Mesenchymal stem cell (in vitro differentiated cells and primary cell): ENCODE measurements at regions not wholly inside any gene's neighbourhood (a gene's known extent, or its start where the extent isn't known, plus 50 kb on each side); places are given as distances from the start of the nearest gene placed in this dataset.

Experiments
- DNase-seq: peaks from one replicate; pipeline ENCODE4 v3.0.0-alpha.2; 2013
- H2AFZ ChIP-seq: one replicate; pipeline ENCODE4 v1.6.1; 2013; ENCODE audit warnings: low read depth, mild to moderate bottlenecking, control low read depth, inconsistent platforms, low read length, moderate library complexity
- H2AK5ac ChIP-seq: 2 replicates; pipeline ENCODE4 v1.6.1; 2013; ENCODE audit warnings: low read length, moderate library complexity, mild to moderate bottlenecking, inconsistent platforms; ENCODE audit not compliant: severe bottlenecking
- H2BK120ac ChIP-seq: one replicate; pipeline ENCODE4 v1.6.1; 2013; ENCODE audit warnings: low read depth, mild to moderate bottlenecking, inconsistent platforms, low read length, moderate library complexity
- H2BK12ac ChIP-seq, 2 experiments: one replicate each; pipeline ENCODE4 v1.6.1; 2013; ENCODE audit warnings: inconsistent platforms in 2 of 2, low read length in 2 of 2, mild to moderate bottlenecking in 2 of 2, moderate library complexity in 2 of 2, control low read depth in 1 of 2
- H2BK15ac ChIP-seq: one replicate; pipeline ENCODE4 v1.6.1; 2013; ENCODE audit warnings: mild to moderate bottlenecking, low read depth, inconsistent platforms; ENCODE audit not compliant: poor library complexity, severe bottlenecking
- H2BK5ac ChIP-seq: 2 replicates; pipeline ENCODE4 v1.6.1; 2013; ENCODE audit warnings: low read depth, mild to moderate bottlenecking, low read length, control low read depth, inconsistent platforms; ENCODE audit not compliant: poor library complexity, severe bottlenecking
- H3K14ac ChIP-seq, 2 experiments: one replicate each; pipeline ENCODE4 v1.6.1; 2013; ENCODE audit warnings: inconsistent platforms in 2 of 2, low read length in 2 of 2, control low read depth in 1 of 2, mild to moderate bottlenecking in 1 of 2, moderate library complexity in 1 of 2
- H3K18ac ChIP-seq, 2 experiments: one replicate each; pipeline ENCODE4 v1.6.1; 2013; ENCODE audit warnings: inconsistent platforms in 2 of 2, low read length in 2 of 2, control low read depth in 1 of 2, low read depth in 1 of 2, mild to moderate bottlenecking in 1 of 2
- H3K23ac ChIP-seq, 2 experiments: one replicate each; pipeline ENCODE4 v1.6.1; 2013; ENCODE audit warnings: inconsistent platforms in 2 of 2, low read length in 2 of 2, mild to moderate bottlenecking in 2 of 2, moderate library complexity in 2 of 2, control low read depth in 1 of 2
- H3K27ac ChIP-seq: 2 replicates; pipeline ENCODE4 v1.5.1; 2013; ENCODE audit warnings: mild to moderate bottlenecking, moderate library complexity, low read length, control low read depth, inconsistent platforms; ENCODE audit not compliant: poor library complexity, severe bottlenecking
- H3K27me3 ChIP-seq, 2 experiments: 2 replicates each; pipeline versions ENCODE4 v1.6.1 to v1.7.0; 2013; ENCODE audit warnings: low read length in 2 of 2, mild to moderate bottlenecking in 2 of 2, moderate library complexity in 2 of 2, control low read depth in 1 of 2, inconsistent platforms in 1 of 2; ENCODE audit not compliant: control insufficient read depth in 1 of 2, insufficient read depth in 1 of 2
- H3K36me3 ChIP-seq, 2 experiments: 2 replicates each; pipeline versions ENCODE4 v1.6.1 to v1.7.0; 2013; ENCODE audit warnings: low read length in 2 of 2, control low read depth in 1 of 2, inconsistent platforms in 1 of 2, low read depth in 1 of 2, mild to moderate bottlenecking in 1 of 2; ENCODE audit not compliant: insufficient read depth in 2 of 2, control insufficient read depth in 1 of 2
- H3K4ac ChIP-seq, 2 experiments: one replicate each; pipeline ENCODE4 v1.6.1; 2013; ENCODE audit warnings: inconsistent platforms in 2 of 2, low read length in 2 of 2, mild to moderate bottlenecking in 2 of 2, moderate library complexity in 2 of 2, control low read depth in 1 of 2, low read depth in 1 of 2
- H3K4me1 ChIP-seq: 2 replicates; pipeline ENCODE4 v1.6.1; 2013; ENCODE audit warnings: low read depth, low read length, control low read depth; ENCODE audit not compliant: control insufficient read depth, insufficient read depth
- H3K4me2 ChIP-seq: 2 replicates; pipeline ENCODE4 v1.6.1; 2013; ENCODE audit warnings: low read length, mild to moderate bottlenecking, inconsistent platforms; ENCODE audit not compliant: poor library complexity, severe bottlenecking
- H3K4me3 ChIP-seq, 2 experiments: 2 replicates each; pipeline versions ENCODE4 v1.5.1 to v1.7.0; 2013; ENCODE audit warnings: low read length in 2 of 2, mild to moderate bottlenecking in 2 of 2, control low read depth in 1 of 2, low read depth in 1 of 2; ENCODE audit not compliant: insufficient read depth in 1 of 2
- H3K79me1 ChIP-seq: replicated peaks from 2 replicates; pipeline ENCODE4 v1.6.1; 2013; ENCODE audit warnings: mild to moderate bottlenecking, control low read depth, low read length, inconsistent platforms; ENCODE audit not compliant: poor library complexity, severe bottlenecking
- H3K9ac ChIP-seq: 2 replicates; pipeline ENCODE4 v1.7.0; 2013; ENCODE audit warnings: mild to moderate bottlenecking, low read length, moderate library complexity
- H3K9me3 ChIP-seq: 2 replicates; pipeline ENCODE4 v1.7.0; 2013; ENCODE audit warnings: mild to moderate bottlenecking, low read length; ENCODE audit not compliant: control insufficient read depth
- H4K8ac ChIP-seq: one replicate; pipeline ENCODE4 v1.6.1; 2013; ENCODE audit warnings: inconsistent platforms, mild to moderate bottlenecking, low read length, moderate library complexity
- H4K91ac ChIP-seq: one replicate; pipeline ENCODE4 v1.6.1; 2013; ENCODE audit warnings: mild to moderate bottlenecking, low read length, inconsistent platforms
- WGBS: methylation state at CpG from one replicate; pipeline ENCODE4 v1.1.7; 2013; ENCODE audit warnings: mixed read lengths; 5-methylcytosine and 5-hydroxymethylcytosine counted together

GRCh38 chr17:413016-413350, 60.4 kb upstream of the RPH3AL start:
- 96% methylated on average over 10 of the region's 10 CpGs for WGBS
- H3K79me1 ChIP-seq = peaks cover 9% of the 10 kb centered on the region
- H3K23ac ChIP-seq = no peak overlapping the region
- no peak overlapping the region for H2AFZ ChIP-seq
- H3K18ac ChIP-seq = no peak overlapping the region
- H3K27ac ChIP-seq = no peak overlapping the region
- no peak overlapping the region for H3K4me3 ChIP-seq
- no peak for DNase-seq
- H3K4me1 ChIP-seq = peaks cover 22% of the 10 kb centered on the region
- H4K91ac ChIP-seq = no peak overlapping the region
- H3K9ac ChIP-seq = no peak overlapping the region
- H3K14ac ChIP-seq = no peak overlapping the region
- no peak overlapping the region for H3K4ac ChIP-seq
- H3K9me3 ChIP-seq = no peaks in the 10 kb centered on the region
- H2AK5ac ChIP-seq = peak overlapping the region; percentile 51
- no peak overlapping the region for H2BK12ac ChIP-seq
- H3K4me2 ChIP-seq = no peak overlapping the region
- no peak overlapping the region for H2BK120ac ChIP-seq
- no peak overlapping the region for H4K8ac ChIP-seq
- no peak overlapping the region for H2BK15ac ChIP-seq
- H3K27me3 ChIP-seq = no peaks in the 10 kb centered on the region
- H2BK5ac ChIP-seq = no peak overlapping the region
- peaks cover 10 to 14% of the 10 kb centered on the region in 2 experiments for H3K36me3 ChIP-seq

DNA sequence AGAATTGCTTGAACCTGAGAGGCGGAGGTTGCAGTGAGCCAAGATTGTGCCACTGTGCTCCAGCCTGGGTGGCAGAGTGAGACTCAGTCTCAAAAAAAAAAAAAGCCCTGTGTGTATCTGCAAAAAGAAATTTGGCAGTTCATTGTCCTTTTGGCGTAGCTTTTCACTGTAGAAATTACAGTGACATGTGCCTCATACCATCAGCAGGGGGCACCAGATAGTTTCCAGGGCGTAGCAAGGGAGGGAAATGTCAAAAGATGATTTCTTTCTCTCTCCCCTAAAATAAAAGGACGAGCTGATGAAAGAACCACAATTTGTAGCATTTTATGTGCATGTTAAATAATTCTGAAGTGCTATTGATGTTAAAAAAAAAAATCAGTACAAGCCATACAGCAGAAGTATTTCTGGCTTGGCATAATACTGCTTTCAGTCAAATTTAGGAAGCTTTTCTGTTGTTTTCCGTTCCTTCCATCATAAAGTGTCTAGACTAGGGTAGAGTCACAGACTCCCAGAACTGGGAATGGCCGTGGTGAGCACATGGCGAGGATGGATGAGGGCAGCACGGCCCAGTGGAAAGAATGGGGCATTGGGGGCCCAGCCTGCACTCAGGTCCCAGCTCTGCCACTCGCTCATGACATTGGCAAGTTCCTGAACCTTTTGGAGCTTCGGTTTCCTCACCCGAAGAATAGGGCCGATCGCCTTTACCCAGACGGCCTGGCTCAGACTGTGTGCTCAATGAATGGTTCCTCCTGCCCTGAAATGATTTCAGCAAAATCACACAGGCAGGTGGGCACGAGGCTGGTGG, 59.8 kb upstream of the RPH3AL start:
- DNase-seq = peak; percentile 60

GRCh38 chr17:411421-412120, 59.0 kb upstream of the RPH3AL start:
- no peak overlapping the region for H2BK15ac ChIP-seq
- peak overlapping the region; percentile 24 for H3K4me2 ChIP-seq
- no peaks in the 10 kb centered on the region for H3K9me3 ChIP-seq
- H3K79me1 ChIP-seq = peaks cover 9% of the 10 kb centered on the region
- DNase-seq = no peak
- no peaks in the 10 kb centered on the region for H3K27me3 ChIP-seq
- peak overlapping the region; percentile 98 for H3K9ac ChIP-seq
- H3K4me3 ChIP-seq = peak overlapping the region in 1 of 2 experiments; percentile 95
- peak overlapping the region in 1 of 2 experiments; percentile 73 for H3K4ac ChIP-seq
- H2AK5ac ChIP-seq = peak overlapping the region; percentile 58
- H2AFZ ChIP-seq = no peak overlapping the region
- H3K18ac ChIP-seq = no peak overlapping the region
- peak overlapping the region; percentile 72 for H3K27ac ChIP-seq
- H3K14ac ChIP-seq = no peak overlapping the region
- H2BK120ac ChIP-seq = no peak overlapping the region
- H3K36me3 ChIP-seq = peaks cover 10 to 14% of the 10 kb centered on the region in 2 experiments
- peaks cover 22% of the 10 kb centered on the region for H3K4me1 ChIP-seq
- no peak overlapping the region for H4K8ac ChIP-seq
- H3K23ac ChIP-seq = no peak overlapping the region
- H2BK12ac ChIP-seq = peak overlapping the region; percentile 45 to 69
- H4K91ac ChIP-seq = no peak overlapping the region
- no peak overlapping the region for H2BK5ac ChIP-seq
- WGBS = 90% methylated on average over 12 of the region's 12 CpGs

More for the DNA sequence above, 59.8 kb upstream of the RPH3AL start:
- Histone ChIP-seq H2AK5ac (peak overlapping the region; percentile 55), H3K27ac (peak overlapping the region; percentile 59), H2AFZ (no peak overlapping the region), H3K79me1 (peaks cover 9% of the 10 kb centered on the region), H3K4ac (no peak overlapping the region), H2BK12ac (no peak overlapping the region), H2BK5ac (no peak overlapping the region), H3K9me3 (no peaks in the 10 kb centered on the region), H3K4me3 (no peak overlapping the region), H3K23ac (no peak overlapping the region), H3K27me3 (no peaks in the 10 kb centered on the region), H3K14ac (no peak overlapping the region), H4K8ac (no peak overlapping the region), H3K9ac (peak overlapping the region; percentile 98), H3K4me1 (peaks cover 22% of the 10 kb centered on the region), H4K91ac (peak overlapping the region; percentile 56), H2BK120ac (no peak overlapping the region), H2BK15ac (no peak overlapping the region), H3K36me3 (peaks cover 10 to 14% of the 10 kb centered on the region in 2 experiments), H3K4me2 (no peak overlapping the region), H3K18ac (no peak overlapping the region)
- WGBS = 83% methylated on average over 14 of the region's 15 CpGs
